ENCODE measurements at regions not wholly inside any gene's neighbourhood (a gene's known extent, or its start where the extent isn't known, plus 50 kb on each side); places are given as distances from the start of the nearest gene placed in this dataset.

- TF ChIP-seq TAF1 (IDR thresholded peaks at IDR 0.05; ENCODE audit: low read depth) = no peak
- TF ChIP-seq, protein P1, sequence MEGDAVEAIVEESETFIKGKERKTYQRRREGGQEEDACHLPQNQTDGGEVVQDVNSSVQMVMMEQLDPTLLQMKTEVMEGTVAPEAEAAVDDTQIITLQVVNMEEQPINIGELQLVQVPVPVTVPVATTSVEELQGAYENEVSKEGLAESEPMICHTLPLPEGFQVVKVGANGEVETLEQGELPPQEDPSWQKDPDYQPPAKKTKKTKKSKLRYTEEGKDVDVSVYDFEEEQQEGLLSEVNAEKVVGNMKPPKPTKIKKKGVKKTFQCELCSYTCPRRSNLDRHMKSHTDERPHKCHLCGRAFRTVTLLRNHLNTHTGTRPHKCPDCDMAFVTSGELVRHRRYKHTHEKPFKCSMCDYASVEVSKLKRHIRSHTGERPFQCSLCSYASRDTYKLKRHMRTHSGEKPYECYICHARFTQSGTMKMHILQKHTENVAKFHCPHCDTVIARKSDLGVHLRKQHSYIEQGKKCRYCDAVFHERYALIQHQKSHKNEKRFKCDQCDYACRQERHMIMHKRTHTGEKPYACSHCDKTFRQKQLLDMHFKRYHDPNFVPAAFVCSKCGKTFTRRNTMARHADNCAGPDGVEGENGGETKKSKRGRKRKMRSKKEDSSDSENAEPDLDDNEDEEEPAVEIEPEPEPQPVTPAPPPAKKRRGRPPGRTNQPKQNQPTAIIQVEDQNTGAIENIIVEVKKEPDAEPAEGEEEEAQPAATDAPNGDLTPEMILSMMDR (IDR thresholded peaks at IDR 0.05; ENCODE audit: poor library complexity, severe bottlenecking) = no peak
- TF ChIP-seq EZH2 (IDR thresholded peaks at IDR 0.05; ENCODE audit: borderline replicate concordance, insufficient read depth, low read length, poor library complexity, severe bottlenecking) = no peak
- no peak for TF ChIP-seq EP300 (conservative IDR thresholded peaks at IDR 0.05; ENCODE audit: poor library complexity, severe bottlenecking)
- no peak for TF ChIP-seq RAD21 (conservative IDR thresholded peaks at IDR 0.05)
- no peak for TF ChIP-seq POLR2AphosphoS5 (IDR thresholded peaks at IDR 0.05)
- no peak for TF ChIP-seq MXI1 (conservative IDR thresholded peaks at IDR 0.05; ENCODE audit: poor library complexity, severe bottlenecking)
Measured at GRCh38 chr4:165744370-165744769, 128.7 kb upstream of the TLL1 start.
